ENCODE measurements at regions not wholly inside any gene's neighbourhood (a gene's known extent, or its start where the extent isn't known, plus 50 kb on each side); places are given as distances from the start of the nearest gene placed in this dataset.

DNA sequence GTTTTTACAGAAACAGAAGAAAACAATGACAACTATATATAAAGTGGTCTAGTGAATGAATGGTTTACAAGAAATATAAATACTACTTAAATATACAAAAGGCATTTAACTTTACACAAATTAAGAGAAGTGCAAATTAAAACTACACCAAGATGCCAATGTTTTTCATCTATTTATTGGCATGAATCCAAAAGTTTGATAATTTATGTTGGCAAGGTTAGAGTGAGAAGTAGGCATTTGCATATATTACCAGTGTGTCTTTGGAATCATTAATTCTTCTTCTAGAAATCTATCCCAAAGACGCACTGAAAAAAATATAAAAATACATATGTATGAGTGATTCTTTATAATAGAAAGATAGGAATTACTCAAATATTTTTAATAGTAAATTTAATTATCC is 457.4 kb downstream of the MDFIC start:
- Histone ChIP-seq H3K4me3 (ENCODE audit: low read depth, low read length, poor library complexity, severe bottlenecking) (no peak overlapping the region), H4K20me1 (ENCODE audit: insufficient read depth, low read length) (no peaks in the 10 kb centered on the region), H3K9me3 (ENCODE audit: low read length) (no peaks in the 10 kb centered on the region), H2AFZ (ENCODE audit: low read length) (no peak overlapping the region), H3K79me2 (ENCODE audit: insufficient read depth, low read depth, low read length) (no peaks in the 10 kb centered on the region), H3K36me3 (ENCODE audit: insufficient read depth, low read length) (no peaks in the 10 kb centered on the region), H3K4me1 (ENCODE audit: insufficient read depth, low read length, poor library complexity, severe bottlenecking) (no peaks in the 10 kb centered on the region), H3K4me2 (ENCODE audit: low read length) (no peak overlapping the region), H3K27ac (ENCODE audit: low read depth, low read length, poor library complexity, severe bottlenecking) (no peak overlapping the region), H3K9me2 (ENCODE audit: insufficient read depth, low read length) (no peaks in the 10 kb centered on the region)
- no peak for DNase-seq (ENCODE audit: low spot score)
- no peak for TF ChIP-seq EZH2phosphoT487 (IDR thresholded peaks at IDR 0.05; ENCODE audit: borderline replicate concordance, low read depth, low read length)
- TF ChIP-seq, protein P1, sequence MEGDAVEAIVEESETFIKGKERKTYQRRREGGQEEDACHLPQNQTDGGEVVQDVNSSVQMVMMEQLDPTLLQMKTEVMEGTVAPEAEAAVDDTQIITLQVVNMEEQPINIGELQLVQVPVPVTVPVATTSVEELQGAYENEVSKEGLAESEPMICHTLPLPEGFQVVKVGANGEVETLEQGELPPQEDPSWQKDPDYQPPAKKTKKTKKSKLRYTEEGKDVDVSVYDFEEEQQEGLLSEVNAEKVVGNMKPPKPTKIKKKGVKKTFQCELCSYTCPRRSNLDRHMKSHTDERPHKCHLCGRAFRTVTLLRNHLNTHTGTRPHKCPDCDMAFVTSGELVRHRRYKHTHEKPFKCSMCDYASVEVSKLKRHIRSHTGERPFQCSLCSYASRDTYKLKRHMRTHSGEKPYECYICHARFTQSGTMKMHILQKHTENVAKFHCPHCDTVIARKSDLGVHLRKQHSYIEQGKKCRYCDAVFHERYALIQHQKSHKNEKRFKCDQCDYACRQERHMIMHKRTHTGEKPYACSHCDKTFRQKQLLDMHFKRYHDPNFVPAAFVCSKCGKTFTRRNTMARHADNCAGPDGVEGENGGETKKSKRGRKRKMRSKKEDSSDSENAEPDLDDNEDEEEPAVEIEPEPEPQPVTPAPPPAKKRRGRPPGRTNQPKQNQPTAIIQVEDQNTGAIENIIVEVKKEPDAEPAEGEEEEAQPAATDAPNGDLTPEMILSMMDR (conservative IDR thresholded peaks at IDR 0.05; ENCODE audit: low read length), result no peak
- CTCF ChIA-PET (ENCODE audit: unreplicated experiment), result no interaction called here
- intact Hi-C loops (cut with micrococcal nuclease; ENCODE audit: unreplicated experiment), result no loop called here
- POLR2A ChIA-PET, result no interaction called here
- no TSS peak for BruUV-seq (replicated peaks)

DNA sequence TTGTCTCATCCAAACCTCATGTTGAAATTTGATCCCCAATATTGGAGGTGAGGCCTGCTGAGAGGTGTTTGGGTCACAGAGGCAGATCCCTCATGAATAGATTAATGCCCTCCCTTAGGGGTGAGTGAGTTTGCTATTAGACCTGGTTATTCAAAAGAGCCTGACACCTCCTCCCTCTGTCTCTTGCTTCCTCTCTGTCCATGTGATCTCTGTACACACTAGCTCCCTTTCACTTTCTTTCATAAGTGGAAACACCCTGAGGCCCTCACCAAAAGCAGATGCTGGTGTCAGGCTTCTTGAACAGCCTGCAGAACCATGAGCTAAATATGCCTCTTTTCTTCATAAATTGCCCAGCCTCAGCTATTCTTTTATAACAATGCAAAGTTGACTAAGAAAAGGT is 447.1 kb downstream of the MDFIC start:
- H2AFZ ChIP-seq (ENCODE audit: low read length), result no peak overlapping the region
- no peak overlapping the region for H3K27ac ChIP-seq (ENCODE audit: low read depth, low read length, poor library complexity, severe bottlenecking)
- BruUV-seq (replicated peaks), result no TSS peak
- H3K9me3 ChIP-seq (ENCODE audit: low read length), result no peaks in the 10 kb centered on the region
- ChIA-PET POLR2A (interaction anchor here (1.2 kb wide), 1 partner anchor 10 kb away, joined by 3 read pairs; no protein-coding TSS in a partner anchor), CTCF (ENCODE audit: unreplicated experiment) (no interaction called here)
- H3K36me3 ChIP-seq (ENCODE audit: insufficient read depth, low read length), result no peaks in the 10 kb centered on the region
- TF ChIP-seq EZH2phosphoT487 (IDR thresholded peaks at IDR 0.05; ENCODE audit: borderline replicate concordance, low read depth, low read length), result no peak
- TF ChIP-seq, protein P1 (conservative IDR thresholded peaks at IDR 0.05; ENCODE audit: low read length), result no peak
- no peak overlapping the region for H3K4me3 ChIP-seq (ENCODE audit: low read depth, low read length, poor library complexity, severe bottlenecking)
- no peaks in the 10 kb centered on the region for H3K4me1 ChIP-seq (ENCODE audit: insufficient read depth, low read length, poor library complexity, severe bottlenecking)
- H3K4me2 ChIP-seq (ENCODE audit: low read length), result no peak overlapping the region
- H3K79me2 ChIP-seq (ENCODE audit: insufficient read depth, low read depth, low read length), result no peaks in the 10 kb centered on the region
- intact Hi-C loops (cut with micrococcal nuclease; ENCODE audit: unreplicated experiment), result loop anchor here (10.0 kb wide), 1 partner anchor 56 kb away; no protein-coding TSS in a partner anchor
- H4K20me1 ChIP-seq (ENCODE audit: insufficient read depth, low read length), result no peaks in the 10 kb centered on the region
- DNase-seq (ENCODE audit: low spot score), result no peak
- no peaks in the 10 kb centered on the region for H3K9me2 ChIP-seq (ENCODE audit: insufficient read depth, low read length)

DNA sequence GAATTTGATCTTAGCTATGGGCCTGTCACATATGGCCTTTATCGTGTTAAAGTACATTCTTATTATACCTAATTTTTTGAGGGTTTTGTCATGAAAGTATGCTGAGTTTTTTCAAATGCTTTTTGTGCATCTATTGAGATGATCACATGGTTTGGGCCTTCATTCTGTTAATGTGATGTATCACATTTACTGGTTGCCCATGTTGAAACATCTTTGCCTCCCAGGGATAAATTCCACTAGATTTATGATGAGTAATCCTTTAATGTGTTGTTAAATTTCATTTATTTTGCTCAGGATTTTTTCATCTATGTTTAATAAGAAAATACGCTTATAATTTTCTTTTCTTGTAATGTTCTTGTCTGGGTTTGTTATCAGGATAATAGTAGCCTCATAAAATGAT is 442.0 kb downstream of the MDFIC start:
- no peak overlapping the region for H3K27ac ChIP-seq (ENCODE audit: low read depth, low read length, poor library complexity, severe bottlenecking)
- CTCF ChIA-PET (ENCODE audit: unreplicated experiment), result no interaction called here

More for the DNA sequence above, 442.0 kb downstream of the MDFIC start:
- Histone ChIP-seq H3K79me2 (ENCODE audit: insufficient read depth, low read depth, low read length) (no peaks in the 10 kb centered on the region), H3K4me1 (ENCODE audit: insufficient read depth, low read length, poor library complexity, severe bottlenecking) (no peaks in the 10 kb centered on the region), H3K9me2 (ENCODE audit: insufficient read depth, low read length) (no peaks in the 10 kb centered on the region), H4K20me1 (ENCODE audit: insufficient read depth, low read length) (no peaks in the 10 kb centered on the region), H3K36me3 (ENCODE audit: insufficient read depth, low read length) (no peaks in the 10 kb centered on the region), H3K9me3 (ENCODE audit: low read length) (no peaks in the 10 kb centered on the region), H3K4me3 (ENCODE audit: low read depth, low read length, poor library complexity, severe bottlenecking) (no peak overlapping the region), H3K4me2 (ENCODE audit: low read length) (no peak overlapping the region), H2AFZ (ENCODE audit: low read length) (no peak overlapping the region)
- TF ChIP-seq, protein P1 (conservative IDR thresholded peaks at IDR 0.05; ENCODE audit: low read length), result no peak
- no peak for TF ChIP-seq EZH2phosphoT487 (IDR thresholded peaks at IDR 0.05; ENCODE audit: borderline replicate concordance, low read depth, low read length)
- POLR2A ChIA-PET, result no interaction called here
- DNase-seq (ENCODE audit: low spot score), result no peak
- no TSS peak for BruUV-seq (replicated peaks)
- intact Hi-C loops (cut with micrococcal nuclease; ENCODE audit: unreplicated experiment), result loop anchor here (10.0 kb wide), 1 partner anchor 61 kb away; no protein-coding TSS in a partner anchor
